ENCODE measurements at regions not wholly inside any gene's neighbourhood (a gene's known extent, or its start where the extent isn't known, plus 50 kb on each side); places are given as distances from the start of the nearest gene placed in this dataset.
"Not testable (repeated sequence)": the region's sequence is repeated elsewhere in the genome, so short reads cannot be mapped to it uniquely, and the experiment has no call there.

DNA sequence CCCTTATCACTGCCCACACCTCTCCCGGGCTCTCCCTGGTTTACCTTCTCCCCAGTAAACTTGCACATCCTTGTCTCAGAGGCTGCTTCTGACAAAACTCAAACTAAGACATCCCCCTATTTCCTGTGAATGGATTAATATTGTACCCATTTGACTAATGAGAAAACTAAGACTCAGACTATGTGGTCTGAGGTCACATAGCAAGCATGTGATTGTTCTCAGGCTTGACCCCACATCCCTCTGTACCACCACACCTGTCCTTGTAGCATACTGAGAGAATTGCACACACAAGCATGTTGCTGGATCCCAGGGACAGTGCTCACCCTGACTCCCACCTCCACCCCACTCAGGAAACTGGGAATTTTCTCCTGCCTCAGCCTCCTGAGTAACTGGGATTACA, 90.7 kb upstream of the HES1 start:
- no peak for DNase-seq (ENCODE audit: low spot score)

DNA sequence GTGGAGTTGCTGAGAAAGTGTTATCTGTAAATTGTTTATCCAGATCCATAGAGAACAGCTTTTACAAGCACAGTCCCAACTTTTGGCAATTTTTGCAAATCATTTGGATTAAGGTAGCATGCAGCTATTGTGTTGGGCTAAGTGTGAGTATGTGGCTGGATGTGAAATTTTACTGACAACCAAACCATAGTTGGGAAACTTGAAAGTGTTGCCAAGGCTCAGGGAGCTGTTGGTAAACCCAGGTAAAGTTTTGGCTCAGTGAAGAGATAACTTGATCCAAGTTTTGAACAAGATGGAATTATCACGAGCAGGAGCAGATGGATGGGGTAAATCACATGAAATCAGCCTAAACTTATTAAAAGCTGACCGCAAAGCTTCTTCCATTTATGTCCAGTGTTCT, 90.0 kb upstream of the HES1 start:
- no peak for DNase-seq (ENCODE audit: low spot score)

GRCh38 chr3:194046531-194046930, 89.4 kb upstream of the HES1 start:
- no peak for DNase-seq (ENCODE audit: low spot score)

DNA sequence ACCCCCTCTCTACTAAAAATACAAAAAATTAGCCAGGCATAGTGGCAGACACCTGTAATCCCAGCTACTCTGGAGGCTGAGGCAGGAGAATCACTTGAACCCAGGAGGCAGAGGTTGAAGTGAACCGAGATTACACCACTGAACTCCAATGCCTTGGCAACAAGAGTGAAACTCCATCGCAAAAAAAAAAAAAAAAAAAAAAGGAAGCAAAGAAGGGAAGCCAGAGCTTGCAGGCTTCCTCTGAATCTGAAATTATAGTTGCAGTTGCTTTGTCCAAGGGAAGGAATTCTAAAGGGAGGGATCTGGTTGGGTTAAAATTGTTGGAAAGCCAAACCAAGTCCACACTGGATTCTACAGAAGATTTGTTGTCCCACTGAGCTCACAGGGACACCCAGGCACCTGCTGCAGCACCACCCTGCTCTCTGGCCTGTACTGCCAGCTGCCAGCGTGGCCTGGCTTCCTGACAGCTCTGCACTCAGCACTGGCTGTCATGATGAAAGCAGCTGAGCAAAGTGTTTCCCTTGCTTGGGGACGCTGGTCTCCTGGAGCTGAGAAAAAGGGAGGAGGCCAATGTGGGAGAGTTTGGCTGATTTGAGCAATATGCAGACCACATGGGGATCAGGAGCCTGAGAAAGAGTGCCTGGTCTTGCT, 88.8 kb upstream of the HES1 start:
- no peak for DNase-seq (ENCODE audit: low spot score)

GRCh38 chr3:194049394-194049793, 86.6 kb upstream of the HES1 start:
- DNase-seq (ENCODE audit: low spot score), result no peak

DNA sequence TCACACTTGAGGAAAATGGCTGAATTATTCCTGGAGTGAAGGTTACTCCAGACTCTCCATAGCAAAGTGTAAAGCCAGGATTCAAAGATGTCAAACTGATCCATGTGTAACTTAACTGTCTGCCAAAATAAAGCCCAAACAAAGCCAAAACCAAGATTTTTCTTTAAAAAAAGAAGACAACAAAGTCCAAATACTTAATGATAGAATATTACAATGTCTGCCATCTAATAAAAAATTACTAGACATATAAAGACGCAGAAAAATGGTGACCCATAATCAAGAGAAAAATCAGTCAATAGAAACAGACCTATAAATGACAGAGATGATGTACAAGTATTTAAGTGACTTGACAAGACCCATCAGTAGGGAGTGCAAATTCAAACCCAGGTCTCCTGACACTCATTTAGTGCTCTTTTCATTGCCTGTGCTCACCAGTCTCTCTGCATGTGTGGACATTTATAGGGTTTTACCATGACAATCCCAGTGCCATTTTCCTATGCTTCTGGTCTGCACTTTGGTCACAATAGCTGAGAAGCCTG, 85.1 kb upstream of the HES1 start:
- DNase-seq (ENCODE audit: low spot score), result no peak

- no peak for DNase-seq (ENCODE audit: low spot score)
These were observed 84.4 kb upstream of the HES1 start for GRCh38 chr3:194051366-194052149.

DNA sequence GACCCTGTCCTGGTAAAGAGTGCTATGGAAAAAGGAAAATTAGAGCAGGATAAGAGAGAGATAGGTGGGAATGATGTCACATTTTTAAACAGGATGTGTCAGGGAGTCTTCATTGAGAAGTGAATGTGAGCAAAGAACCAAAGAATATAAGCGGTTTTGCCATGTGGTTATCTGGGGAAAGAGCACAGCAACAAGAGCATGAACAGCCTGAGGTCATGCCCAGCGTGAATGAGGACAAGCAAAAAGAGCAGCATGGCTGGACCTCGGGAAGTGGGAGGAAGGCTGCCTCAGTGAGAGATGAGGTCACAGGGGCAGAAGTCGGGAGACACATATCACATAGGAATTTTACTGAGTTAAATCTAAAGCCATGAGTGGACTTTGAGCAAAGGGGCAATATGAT, 82.8 kb upstream of the HES1 start:
- no peak for DNase-seq (ENCODE audit: low spot score)

- DNase-seq (ENCODE audit: low spot score), result no peak
These were observed 81.9 kb upstream of the HES1 start for GRCh38 chr3:194054016-194054415.

DNA sequence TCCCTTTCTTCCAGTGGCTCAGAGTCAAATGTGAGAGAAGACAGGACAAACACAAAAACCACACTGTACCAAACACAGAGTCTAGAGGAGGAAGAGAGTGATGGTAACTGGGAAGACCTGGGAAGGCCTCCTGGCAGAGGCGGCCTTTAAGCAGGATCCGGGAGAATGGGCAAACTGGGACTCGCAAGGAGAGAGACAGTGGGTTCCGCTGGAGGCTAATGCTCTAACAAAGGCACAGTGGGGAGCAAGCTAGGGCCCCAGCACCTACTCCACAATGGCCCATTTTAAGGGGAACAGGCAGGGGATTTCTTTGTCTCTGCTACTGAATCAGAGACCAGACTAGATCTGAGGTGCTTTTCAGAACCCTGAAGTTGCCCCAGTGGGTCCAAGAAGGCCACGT, 81.4 kb upstream of the HES1 start:
- DNase-seq (ENCODE audit: low spot score), result no peak

DNA sequence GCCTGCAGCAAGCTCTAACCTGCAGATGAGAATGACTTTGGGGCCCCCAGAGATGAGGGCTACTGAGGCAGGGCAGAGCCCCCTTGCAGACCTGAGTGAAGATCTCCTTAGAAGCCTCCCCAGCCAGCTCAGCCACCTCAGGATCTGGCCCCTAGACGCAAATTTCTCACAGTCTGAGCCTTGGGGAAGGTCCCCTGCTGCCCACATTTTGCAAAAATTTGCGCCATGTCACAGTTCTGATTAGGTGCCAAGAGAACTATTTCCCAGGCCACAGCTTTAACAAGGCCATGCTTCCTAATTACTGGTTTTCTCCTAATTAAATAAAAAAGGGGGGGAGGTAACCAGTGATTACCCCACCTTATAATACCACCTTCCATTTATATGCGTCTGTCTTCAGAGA, 81.0 kb upstream of the HES1 start:
- no peak for DNase-seq (ENCODE audit: low spot score)

- DNase-seq (ENCODE audit: low spot score), result not testable (repeated sequence)
These were observed 79.6 kb upstream of the HES1 start for GRCh38 chr3:194056323-194056722.

DNA sequence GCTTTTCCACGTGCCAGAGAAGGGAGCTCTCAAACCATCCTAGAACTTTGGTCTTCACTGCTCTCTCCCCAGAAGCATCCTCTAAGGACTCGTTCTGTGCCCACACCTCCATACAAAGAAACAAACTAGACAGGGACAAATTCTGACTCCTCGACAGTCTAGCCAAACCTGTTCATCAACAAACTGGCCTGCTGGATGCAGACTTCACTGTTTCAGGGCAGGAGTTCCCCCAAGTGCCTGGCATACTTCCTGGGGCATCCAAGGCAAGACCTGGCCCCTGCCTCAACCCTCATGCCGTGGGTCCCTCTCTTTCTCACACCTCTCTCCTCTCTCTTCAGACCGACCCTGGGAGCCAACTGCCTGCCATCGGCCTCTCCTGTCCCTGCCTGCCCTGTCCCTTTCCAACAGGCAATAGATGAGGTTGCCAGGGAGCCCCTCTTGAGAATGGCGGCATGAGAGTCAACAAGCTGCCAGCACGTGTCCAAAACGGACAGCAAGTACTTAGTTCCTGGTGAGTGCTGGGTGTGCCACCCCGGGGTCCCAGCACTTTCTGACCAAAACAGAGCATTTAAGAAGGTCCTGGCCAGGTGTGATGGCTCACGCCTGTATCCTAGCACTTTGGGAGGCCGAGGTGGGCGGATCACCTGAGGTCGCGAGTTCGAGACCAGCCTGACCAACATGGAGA, 79.1 kb upstream of the HES1 start:
- DNase-seq (ENCODE audit: low spot score), result no peak

DNA sequence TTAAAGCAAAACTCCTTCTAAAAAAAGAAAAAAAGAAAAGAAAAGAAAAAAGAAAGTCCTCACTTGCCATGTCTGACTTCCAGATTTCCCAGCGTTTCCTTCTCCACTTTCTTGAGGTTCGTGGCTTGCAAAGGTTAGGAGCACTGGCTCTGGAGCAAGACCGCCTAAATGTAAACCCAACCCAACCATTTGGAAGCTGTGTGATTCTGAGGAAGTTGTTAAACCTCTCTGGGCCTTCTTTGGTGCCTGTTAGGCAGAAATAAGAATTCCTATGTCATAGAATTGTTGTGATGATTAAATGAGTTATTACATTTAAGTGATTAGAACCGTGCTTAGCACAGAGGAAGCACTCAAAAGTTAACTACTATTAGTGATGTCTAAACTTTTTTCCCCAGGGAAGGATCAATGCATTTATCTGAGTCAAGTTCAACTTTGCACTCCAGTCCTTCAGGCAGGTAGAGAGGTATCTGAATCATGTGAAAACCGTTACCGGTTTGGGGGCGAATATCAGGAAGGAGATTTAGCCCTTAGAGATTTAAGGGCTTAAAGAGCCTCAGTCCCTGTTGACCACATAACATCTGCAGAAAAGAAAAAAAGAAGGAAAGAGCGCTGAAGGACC, 78.3 kb upstream of the HES1 start:
- DNase-seq (ENCODE audit: low spot score), result no peak

DNA sequence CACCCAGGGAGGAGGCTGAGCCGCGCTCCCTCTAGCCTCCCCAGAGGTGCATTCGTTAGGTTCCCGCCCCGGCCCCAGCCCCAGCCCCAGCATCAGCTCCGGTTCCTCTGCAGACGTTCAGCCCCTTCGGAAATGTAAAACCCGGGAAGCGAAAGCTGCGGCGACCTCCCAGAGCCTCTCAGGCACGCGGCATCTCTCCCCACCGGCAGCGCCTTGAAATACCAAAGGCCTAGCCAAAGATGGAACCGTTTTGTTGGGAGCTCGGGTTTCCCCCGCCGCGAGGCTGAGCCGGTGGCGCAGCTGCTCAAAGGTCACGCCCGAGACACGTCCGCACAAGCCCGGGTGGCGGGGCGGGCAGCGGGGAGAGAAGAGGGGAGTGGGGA, 77.8 kb upstream of the HES1 start:
- DNase-seq (ENCODE audit: low spot score), result no peak

DNA sequence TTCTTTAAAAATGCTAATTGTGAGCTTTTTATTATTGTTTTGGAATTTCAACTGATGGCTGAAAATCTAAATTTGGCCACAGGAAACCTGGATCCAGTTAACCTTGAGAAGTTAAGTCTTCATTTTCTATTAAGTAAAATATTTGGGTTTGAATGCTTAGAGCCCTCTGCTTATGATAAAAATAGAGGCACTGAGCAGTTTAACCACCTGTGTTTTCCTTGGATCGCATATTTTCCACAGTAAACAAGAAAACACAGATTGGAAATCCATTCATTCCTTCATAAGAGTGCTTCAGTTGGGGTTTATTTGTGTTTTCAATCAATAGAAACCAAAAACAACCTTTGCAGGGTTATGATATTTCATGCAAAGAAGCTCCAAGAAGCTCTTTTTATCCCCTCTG, 77.2 kb upstream of the HES1 start:
- no peak for DNase-seq (ENCODE audit: low spot score)

- DNase-seq (ENCODE audit: low spot score), result no peak
These were observed 74.4 kb upstream of the HES1 start for GRCh38 chr3:194061421-194062030.

DNA sequence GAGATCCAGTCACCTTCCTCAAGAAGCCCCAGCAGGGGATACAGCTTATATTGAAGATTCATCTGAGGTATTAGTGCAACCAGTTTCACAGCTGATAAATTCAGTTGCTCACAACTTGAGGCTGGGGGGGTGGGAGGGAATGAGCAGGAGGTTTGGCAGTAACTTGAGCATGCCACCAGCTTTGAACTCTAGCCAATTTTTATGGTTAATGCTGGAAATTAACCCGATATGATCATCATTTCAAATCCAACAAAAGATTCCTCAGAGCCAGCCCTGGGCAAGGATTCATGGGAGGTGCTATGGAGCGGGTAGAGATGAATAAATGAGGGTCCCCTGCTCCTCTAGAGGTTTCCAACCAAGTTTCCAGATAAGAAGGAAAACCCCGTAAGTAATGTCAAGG, 73.1 kb upstream of the HES1 start:
- no peak for DNase-seq (ENCODE audit: low spot score)

GRCh38 chr3:194064380-194065332, 71.3 kb upstream of the HES1 start:
- DNase-seq (ENCODE audit: low spot score), result no peak

GRCh38 chr3:194067327-194067726, 68.6 kb upstream of the HES1 start:
- not testable (repeated sequence) for DNase-seq (ENCODE audit: low spot score)

- no peak for DNase-seq (ENCODE audit: low spot score)
These were observed 68.0 kb upstream of the HES1 start for GRCh38 chr3:194067949-194068362.

Measured in HuH-7.5 (cell line).